Mucosa of descending colon (tissue), 3 donors: ENCODE measurements at regions not wholly inside any gene's neighbourhood (a gene's known extent, or its start where the extent isn't known, plus 50 kb on each side); places are given as distances from the start of the nearest gene placed in this dataset.
A peak's percentile ranks its signal among the peaks of the same experiment; 100 is the strongest.

Source experiments
- ATAC-seq: fragments of 200-7000 bp; cut with Tn5 transposase; one replicate; pipeline ENCODE4 v1.9.1; 2020; ENCODE audit warnings: mild to moderate bottlenecking, moderate library complexity
- DNase-seq, 3 donors: peaks; one replicate each; pipeline ENCODE4 v3.0.0-alpha.2; 2020
- H3K36me3 ChIP-seq: fragments of 200-600 bp; one replicate; pipeline ENCODE4 v1.8.0; 2021; ENCODE audit warnings: low read depth, mild to moderate bottlenecking
- H3K4me1 ChIP-seq: fragments of 200-600 bp; one replicate; pipeline ENCODE4 v1.8.0; 2021; ENCODE audit warnings: low read depth, mild to moderate bottlenecking
- H3K4me3 ChIP-seq: fragments of 200-600 bp; one replicate; pipeline ENCODE4 v1.8.0; 2021; ENCODE audit warnings: mild to moderate bottlenecking
- H3K9me3 ChIP-seq: fragments of 200-600 bp; one replicate; pipeline ENCODE4 v1.8.0; 2021; ENCODE audit warnings: mild to moderate bottlenecking
- intact Hi-C, 2 donors: fragments of 100-400 bp; cut with DNase I in 1 of 2; cut with micrococcal nuclease in 1 of 2; formaldehyde crosslinking; loops; one replicate each; pipeline versions ENCODE4 v1.11.0 to v1.11.1; 2022; cut with DNase I, micrococcal nuclease
- TF ChIP-seq, protein P1 (sequence below): fragments of 200-600 bp; IDR thresholded peaks from one replicate; pipeline ENCODE4 v1.8.0; 2022; ENCODE audit warnings: antibody characterized with exemption, mild to moderate bottlenecking
- donor health status: DM: no; HTN: no; CAD: no; lungs with moderate emphysema.
- donor health status: DM: no; HTN: no; CAD: no.
- donor health status: DM: no; HTN: yes; CAD: no.

DNA sequence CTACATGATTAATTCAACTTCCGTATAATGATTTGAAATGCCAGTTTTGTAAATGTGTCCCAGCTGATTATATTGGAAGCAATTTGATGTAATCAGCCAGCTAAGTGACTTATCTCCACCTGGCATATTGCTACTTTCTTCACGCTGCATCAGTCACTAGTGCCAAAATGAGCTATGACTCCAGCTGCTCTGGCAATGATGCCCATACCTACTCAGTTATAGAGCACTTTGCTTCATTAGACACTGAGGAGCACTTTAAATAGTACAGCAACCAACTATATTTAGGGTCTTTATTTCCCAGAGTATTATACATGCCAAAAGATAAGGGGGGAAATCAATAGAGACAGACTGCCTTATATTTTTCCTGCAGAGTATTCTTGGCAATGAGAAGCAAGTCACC lies 67.9 kb upstream of the LIN7A start:
- intact Hi-C loops = no loop called here
- no peak for ATAC-seq

DNA sequence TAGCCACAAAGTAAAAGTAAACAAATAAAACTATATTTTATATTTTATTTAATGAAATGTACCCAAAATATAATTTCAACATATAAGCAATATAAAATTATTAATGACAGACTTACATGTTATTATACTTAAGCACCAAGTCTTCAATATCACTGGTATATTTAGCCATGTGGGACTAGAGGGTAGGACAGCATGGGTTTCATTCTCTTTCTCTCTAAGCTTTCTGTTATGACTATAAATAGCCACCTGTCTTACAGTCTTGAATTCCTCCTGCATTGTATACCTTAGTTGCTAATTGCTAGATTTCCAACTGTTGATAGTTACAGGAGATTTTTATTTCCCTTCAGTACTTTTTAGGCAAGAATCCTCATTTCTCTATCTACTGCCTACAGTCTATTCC lies 63.1 kb upstream of the LIN7A start:
- intact Hi-C loops = no loop called here
- Histone ChIP-seq H3K36me3 (no peaks in the 10 kb centered on the region), H3K4me3 (no peak overlapping the region), H3K9me3 (peaks cover 2% of the 10 kb centered on the region), H3K4me1 (no peaks in the 10 kb centered on the region)
- no peak for ATAC-seq
- DNase-seq = no peak
- TF ChIP-seq, protein P1, sequence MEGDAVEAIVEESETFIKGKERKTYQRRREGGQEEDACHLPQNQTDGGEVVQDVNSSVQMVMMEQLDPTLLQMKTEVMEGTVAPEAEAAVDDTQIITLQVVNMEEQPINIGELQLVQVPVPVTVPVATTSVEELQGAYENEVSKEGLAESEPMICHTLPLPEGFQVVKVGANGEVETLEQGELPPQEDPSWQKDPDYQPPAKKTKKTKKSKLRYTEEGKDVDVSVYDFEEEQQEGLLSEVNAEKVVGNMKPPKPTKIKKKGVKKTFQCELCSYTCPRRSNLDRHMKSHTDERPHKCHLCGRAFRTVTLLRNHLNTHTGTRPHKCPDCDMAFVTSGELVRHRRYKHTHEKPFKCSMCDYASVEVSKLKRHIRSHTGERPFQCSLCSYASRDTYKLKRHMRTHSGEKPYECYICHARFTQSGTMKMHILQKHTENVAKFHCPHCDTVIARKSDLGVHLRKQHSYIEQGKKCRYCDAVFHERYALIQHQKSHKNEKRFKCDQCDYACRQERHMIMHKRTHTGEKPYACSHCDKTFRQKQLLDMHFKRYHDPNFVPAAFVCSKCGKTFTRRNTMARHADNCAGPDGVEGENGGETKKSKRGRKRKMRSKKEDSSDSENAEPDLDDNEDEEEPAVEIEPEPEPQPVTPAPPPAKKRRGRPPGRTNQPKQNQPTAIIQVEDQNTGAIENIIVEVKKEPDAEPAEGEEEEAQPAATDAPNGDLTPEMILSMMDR = no peak

More for the DNA sequence above, 67.9 kb upstream of the LIN7A start:
- DNase-seq = no peak
- TF ChIP-seq, protein P1 = no peak
- H3K4me1 ChIP-seq = no peaks in the 10 kb centered on the region
- no peak overlapping the region for H3K4me3 ChIP-seq
- H3K9me3 ChIP-seq = peaks cover 2% of the 10 kb centered on the region
- no peaks in the 10 kb centered on the region for H3K36me3 ChIP-seq

DNA sequence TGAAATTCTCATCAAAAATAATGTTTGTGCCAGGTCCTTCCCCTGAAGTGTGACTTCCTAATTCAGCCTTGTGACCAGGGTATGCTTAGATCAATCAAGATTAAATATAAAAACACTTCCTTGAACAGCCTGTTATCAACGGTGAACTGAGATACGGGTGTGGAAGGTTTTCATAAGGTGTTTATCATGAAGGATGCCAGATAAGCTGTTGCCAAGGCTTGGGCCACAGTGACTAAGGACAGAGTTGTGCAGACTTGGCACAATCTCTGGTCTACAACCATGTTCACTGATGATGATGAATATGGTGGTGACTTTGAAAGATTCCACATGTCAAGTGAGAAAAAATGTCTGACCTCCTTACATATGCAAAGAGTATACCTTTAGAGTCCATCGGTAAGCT lies 51.3 kb upstream of the LIN7A start:
- peak in 1 of 3 donors; percentile 48 for DNase-seq

More for the DNA sequence above, 51.3 kb upstream of the LIN7A start:
- TF ChIP-seq, protein P1 = no peak
- H3K4me3 ChIP-seq = no peak overlapping the region
- H3K9me3 ChIP-seq = no peaks in the 10 kb centered on the region
- peak; percentile 88 for ATAC-seq
- intact Hi-C loops = no loop called here
- H3K4me1 ChIP-seq = no peaks in the 10 kb centered on the region
- no peaks in the 10 kb centered on the region for H3K36me3 ChIP-seq
